HepG2 (cell line): ENCODE measurements at regions not wholly inside any gene's neighbourhood (a gene's known extent, or its start where the extent isn't known, plus 50 kb on each side); places are given as distances from the start of the nearest gene placed in this dataset.

ENCODE experiments used
- ATAC-seq: fragments of 200-7000 bp; cut with Tn5 transposase; 3 replicates; pipeline ENCODE4 v1.9.1; 2020; ENCODE audit warnings: mild to moderate bottlenecking, moderate library complexity
- BruUV-seq: library from RNA; stranded (reverse); fragments of 400-500 nt; replicated peaks from 2 replicates; lab custom pipeline; 2021; lab: Mats Ljungman, UMichigan
- CTCF ChIA-PET: fragments of 300-600 bp; formaldehyde crosslinking; extraction: SDS; loops from one replicate; lab custom pipeline; 2021; ENCODE audit warnings: low total read pairs, inconsistent platforms, low intra/inter-chr PET ratio; lab: Yijun Ruan, JAX
- POLR2A ChIA-PET: fragments of 350-600 bp; sonication (Branson Sonifier 250); formaldehyde crosslinking; loops from one replicate; lab custom pipeline; 2020; ENCODE audit warnings: antibody characterized with exemption, inconsistent platforms; lab: Yijun Ruan, JAX
- DNase-seq: peaks from one replicate; pipeline ENCODE4 v3.0.0-alpha.2; 2015; ENCODE audit warnings: low spot score
- FAIRE-seq: peaks from 3 replicates; lab custom pipeline; 2011; peaks lifted over from hg19 to GRCh38; lab: Jason Lieb, UNC
- H2AFZ ChIP-seq: one replicate; pipeline ENCODE4 v1.6.1; 2011; ENCODE audit warnings: low read length, inconsistent platforms
- H3K27ac ChIP-seq: fragments of 300-600 bp; 3 replicates; pipeline ENCODE4 v1.8.0; 2011; ENCODE audit warnings: mixed run types, mild to moderate bottlenecking, mixed read lengths, low read length, inconsistent platforms; ENCODE audit not compliant: insufficient read depth; ENCODE audit errors: extremely low read length
- H3K27me3 ChIP-seq, 2 experiments: fragments of 200-600 bp in 1 of 2; 2 replicates in 1 of 2; 3 replicates in 1 of 2; pipeline versions ENCODE4 v1.6.0 to v1.8.0; 2011; ENCODE audit warnings: low read length in 2 of 2, mild to moderate bottlenecking in 2 of 2, moderate library complexity in 2 of 2, inconsistent platforms in 1 of 2; ENCODE audit not compliant: insufficient read depth in 2 of 2, control insufficient read depth in 1 of 2
- H3K36me3 ChIP-seq, 2 experiments: fragments of 200-600 bp in 1 of 2; replicated peaks in 1 of 2; 2 replicates in 1 of 2; 3 replicates in 1 of 2; pipeline versions ENCODE4 v1.5.1 to v1.8.0; 2011; ENCODE audit warnings: low read length in 2 of 2, inconsistent platforms in 1 of 2; ENCODE audit not compliant: insufficient read depth in 2 of 2, control insufficient read depth in 1 of 2
- H3K4me1 ChIP-seq: 2 replicates; pipeline ENCODE4 v1.5.1; 2012; ENCODE audit warnings: low read length, inconsistent platforms; ENCODE audit not compliant: insufficient read depth
- H3K4me2 ChIP-seq: 2 replicates; pipeline ENCODE4 v1.6.0; 2011; ENCODE audit warnings: low read depth, low read length, inconsistent platforms
- H3K4me3 ChIP-seq, 3 experiments: fragments of 200-600 bp in 1 of 3; sonication (generic), shearing (Covaris generic) in 1 of 3; replicated peaks in 1 of 3; 2 replicates each; pipeline ENCODE4 v1.5.1; 2011 to 2016; ENCODE audit warnings: low read length in 3 of 3, inconsistent platforms in 2 of 3, low read depth in 2 of 3, mild to moderate bottlenecking in 2 of 3, control low read depth in 1 of 3, mixed read lengths in 1 of 3; ENCODE audit not compliant: insufficient read depth in 1 of 3
- H3K79me2 ChIP-seq: one replicate; pipeline ENCODE4 v1.6.1; 2011; ENCODE audit warnings: low read length, inconsistent platforms; ENCODE audit not compliant: insufficient read depth
- H3K9ac ChIP-seq: 2 replicates; pipeline ENCODE4 v1.6.0; 2011; ENCODE audit warnings: mild to moderate bottlenecking, low read depth, low read length, inconsistent platforms; ENCODE audit not compliant: insufficient read depth
- H3K9me3 ChIP-seq: 2 replicates; pipeline ENCODE4 v1.5.1; 2012; ENCODE audit warnings: mild to moderate bottlenecking, low read length
- H4K20me1 ChIP-seq: 2 replicates; pipeline ENCODE4 v1.6.0; 2011; ENCODE audit warnings: inconsistent platforms, mild to moderate bottlenecking, low read length, moderate library complexity; ENCODE audit not compliant: insufficient read depth
- HNF4A ChIP-seq: sonication (generic); formaldehyde crosslinking; IDR thresholded peaks from 2 replicates; pipeline ENCODE4 v1.4.0; 2020; ENCODE audit warnings: missing genetic modification reagents
- HNF4G ChIP-seq, 2 experiments: sonication (generic) in 1 of 2; formaldehyde crosslinking in 1 of 2; IDR thresholded peaks; 2 replicates each; pipeline versions ENCODE4 v1.4.0 to v1.6.1; 2011 to 2020; ENCODE audit warnings: borderline replicate concordance in 2 of 2, low read depth in 2 of 2, mild to moderate bottlenecking in 2 of 2, low read length in 1 of 2, missing genetic modification reagents in 1 of 2, moderate library complexity in 1 of 2
- WGBS: methylation state at CpG from one replicate; pipeline ENCODE4 v1.1.6; 2017; ENCODE audit warnings: low lambda C conversion rate; 5-methylcytosine and 5-hydroxymethylcytosine counted together
- in situ Hi-C: cut with HindIII; loops from 2 replicates; pipeline ENCODE4 v1.10.0; 2017; ENCODE audit warnings: low pct_unique_long_range_greater_than_20kb; ENCODE audit not compliant: extremely low pct_ligation_motif_present
- intact Hi-C: fragments of 100-400 bp; cut with micrococcal nuclease; formaldehyde crosslinking; loops from one replicate; pipeline ENCODE4 v1.10.0; 2022; ENCODE audit not compliant: unreplicated experiment
- TF ChIP-seq, protein P1 (sequence below): fragments of 450-650 bp; IDR thresholded peaks from 2 replicates; pipeline ENCODE4 v1.6.1; 2017; ENCODE audit warnings: mild to moderate bottlenecking

DNA sequence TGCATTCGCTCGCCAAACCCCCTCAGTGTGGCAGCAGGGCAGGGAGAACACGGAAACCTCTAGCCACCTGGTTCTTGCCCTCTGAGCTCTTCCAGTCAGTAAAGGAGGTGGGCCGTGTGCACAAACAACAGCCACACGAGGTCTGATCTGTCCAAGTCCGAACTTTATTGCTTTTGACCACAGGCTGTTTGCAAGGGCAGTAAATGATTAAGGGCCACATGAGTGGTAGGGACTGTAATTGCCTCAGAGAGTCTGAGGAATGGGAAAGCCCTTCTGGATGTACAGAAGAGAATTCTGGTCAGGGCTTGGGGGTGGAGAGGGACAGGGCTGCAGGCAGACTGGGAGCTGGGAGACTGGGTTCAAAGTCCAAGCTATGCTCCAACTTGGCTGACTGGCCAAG, 75.7 kb upstream of the LHX1 start:
- 6% methylated on average over 3 of the region's 6 CpGs for WGBS
- no peak for FAIRE-seq

More for the DNA sequence above, 75.7 kb upstream of the LHX1 start:
- Histone ChIP-seq H3K9me3 (no peaks in the 10 kb centered on the region), H3K27me3 (peaks cover 0 to 2% of the 10 kb centered on the region in 2 experiments; a peak in 1 of 5 replicates), H3K4me1 (peaks cover 44% of the 10 kb centered on the region), H3K4me2 (no peak overlapping the region), H3K9ac (no peak overlapping the region), H2AFZ (no peak overlapping the region), H3K4me3 (no peak overlapping the region), H3K79me2 (no peaks in the 10 kb centered on the region), H3K27ac (no peak overlapping the region), H3K36me3 (no peaks in the 10 kb centered on the region), H4K20me1 (no peaks in the 10 kb centered on the region)
- no TSS peak for BruUV-seq
- intact Hi-C loops (no loop called here), in situ Hi-C loops (no loop called here)
- ATAC-seq (no peak), DNase-seq (no peak)
- TF ChIP-seq HNF4A (0 out of 2 replicates have a peak, but pooled peaks have one; percentile 45), HNF4G (IDR thresholded peaks at IDR 0.05; ENCODE audit: borderline replicate concordance, low read depth, low read length) (0 out of 2 replicates have a peak, but pooled peaks have one; percentile 6), HNF4G (CRISPR knock-in tag; IDR thresholded peaks at IDR 0.05; ENCODE audit: borderline replicate concordance, low read depth) (no peak)
- TF ChIP-seq, protein P1, sequence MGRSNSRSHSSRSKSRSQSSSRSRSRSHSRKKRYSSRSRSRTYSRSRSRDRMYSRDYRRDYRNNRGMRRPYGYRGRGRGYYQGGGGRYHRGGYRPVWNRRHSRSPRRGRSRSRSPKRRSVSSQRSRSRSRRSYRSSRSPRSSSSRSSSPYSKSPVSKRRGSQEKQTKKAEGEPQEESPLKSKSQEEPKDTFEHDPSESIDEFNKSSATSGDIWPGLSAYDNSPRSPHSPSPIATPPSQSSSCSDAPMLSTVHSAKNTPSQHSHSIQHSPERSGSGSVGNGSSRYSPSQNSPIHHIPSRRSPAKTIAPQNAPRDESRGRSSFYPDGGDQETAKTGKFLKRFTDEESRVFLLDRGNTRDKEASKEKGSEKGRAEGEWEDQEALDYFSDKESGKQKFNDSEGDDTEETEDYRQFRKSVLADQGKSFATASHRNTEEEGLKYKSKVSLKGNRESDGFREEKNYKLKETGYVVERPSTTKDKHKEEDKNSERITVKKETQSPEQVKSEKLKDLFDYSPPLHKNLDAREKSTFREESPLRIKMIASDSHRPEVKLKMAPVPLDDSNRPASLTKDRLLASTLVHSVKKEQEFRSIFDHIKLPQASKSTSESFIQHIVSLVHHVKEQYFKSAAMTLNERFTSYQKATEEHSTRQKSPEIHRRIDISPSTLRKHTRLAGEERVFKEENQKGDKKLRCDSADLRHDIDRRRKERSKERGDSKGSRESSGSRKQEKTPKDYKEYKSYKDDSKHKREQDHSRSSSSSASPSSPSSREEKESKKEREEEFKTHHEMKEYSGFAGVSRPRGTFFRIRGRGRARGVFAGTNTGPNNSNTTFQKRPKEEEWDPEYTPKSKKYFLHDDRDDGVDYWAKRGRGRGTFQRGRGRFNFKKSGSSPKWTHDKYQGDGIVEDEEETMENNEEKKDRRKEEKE = no peak
- POLR2A ChIA-PET = no interaction called here
- CTCF ChIA-PET = no interaction called here
